Suprapubic skin (tissue), 4 donors: ENCODE measurements at regions not wholly inside any gene's neighbourhood (a gene's known extent, or its start where the extent isn't known, plus 50 kb on each side); places are given as distances from the start of the nearest gene placed in this dataset.

ENCODE experiments used
- CTCF ChIP-seq, 2 donors: fragments of 200-600 bp in 1 of 2; fragments of 450-650 bp in 1 of 2; sonication (generic) in 1 of 2; IDR thresholded peaks; one replicate each; pipeline ENCODE4 v1.5.1; 2016 to 2019; ENCODE audit warnings: antibody characterized with exemption in 2 of 2, mild to moderate bottlenecking in 1 of 2, moderate library complexity in 1 of 2
- EP300 ChIP-seq: sonication (generic); formaldehyde crosslinking; IDR thresholded peaks from one replicate; pipeline ENCODE4 v1.6.1; 2017; ENCODE audit warnings: antibody characterized with exemption
- POLR2A ChIP-seq, 2 donors: fragments of 450-650 bp; IDR thresholded peaks; one replicate each; pipeline ENCODE4 v1.6.1; 2017; ENCODE audit warnings: antibody characterized with exemption in 2 of 2, mild to moderate bottlenecking in 2 of 2, moderate library complexity in 2 of 2
- POLR2AphosphoS5 ChIP-seq, 3 donors: sonication (generic); formaldehyde crosslinking; IDR thresholded peaks; one replicate each; pipeline ENCODE4 v1.6.1; 2017; ENCODE audit warnings: antibody characterized with exemption in 3 of 3

- TF ChIP-seq CTCF (IDR thresholded peaks at IDR 0.05) (no peak), POLR2A (IDR thresholded peaks at IDR 0.05) (no peak), POLR2AphosphoS5 (IDR thresholded peaks at IDR 0.05) (no peak), EP300 (no peak)
These were observed 455.4 kb upstream of the NFE2L3 start for GRCh38 chr7:25696571-25696970.
